ENCODE measurements at regions not wholly inside any gene's neighbourhood (a gene's known extent, or its start where the extent isn't known, plus 50 kb on each side); places are given as distances from the start of the nearest gene placed in this dataset.

GRCh38 chr1:98081944-98082343 is 161.1 kb upstream of the DPYD start:
- POLR2A ChIA-PET: no interaction called here
- no peak for DNase-seq (ENCODE audit: extremely low spot score)
- CTCF ChIA-PET: no interaction called here
- TF ChIP-seq CTBP1 (IDR thresholded peaks at IDR 0.05; ENCODE audit: borderline replicate concordance) (no peak), SUZ12 (IDR thresholded peaks at IDR 0.05) (no peak), SP1 (IDR thresholded peaks at IDR 0.05) (no peak), ARNT (IDR thresholded peaks at IDR 0.05) (no peak), L3MBTL2 (conservative IDR thresholded peaks at IDR 0.05) (no peak), LEF1 (IDR thresholded peaks at IDR 0.05; ENCODE audit: borderline replicate concordance) (no peak), HDGF (IDR thresholded peaks at IDR 0.05; ENCODE audit: borderline replicate concordance) (no peak), FOXK2 (IDR thresholded peaks at IDR 0.05) (no peak), ELF4 (IDR thresholded peaks at IDR 0.05) (no peak), NFRKB (IDR thresholded peaks at IDR 0.05) (no peak)
- TF ChIP-seq, protein P1, sequence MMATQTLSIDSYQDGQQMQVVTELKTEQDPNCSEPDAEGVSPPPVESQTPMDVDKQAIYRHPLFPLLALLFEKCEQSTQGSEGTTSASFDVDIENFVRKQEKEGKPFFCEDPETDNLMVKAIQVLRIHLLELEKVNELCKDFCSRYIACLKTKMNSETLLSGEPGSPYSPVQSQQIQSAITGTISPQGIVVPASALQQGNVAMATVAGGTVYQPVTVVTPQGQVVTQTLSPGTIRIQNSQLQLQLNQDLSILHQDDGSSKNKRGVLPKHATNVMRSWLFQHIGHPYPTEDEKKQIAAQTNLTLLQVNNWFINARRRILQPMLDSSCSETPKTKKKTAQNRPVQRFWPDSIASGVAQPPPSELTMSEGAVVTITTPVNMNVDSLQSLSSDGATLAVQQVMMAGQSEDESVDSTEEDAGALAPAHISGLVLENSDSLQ (IDR thresholded peaks at IDR 0.05): no peak

GRCh38 chr1:98078596-98078995 is 157.8 kb upstream of the DPYD start:
- ChIA-PET POLR2A (no interaction called here), CTCF (no interaction called here)
- TF ChIP-seq ZNF384 (IDR thresholded peaks at IDR 0.05) (no peak), ELF4 (IDR thresholded peaks at IDR 0.05) (no peak), LEF1 (IDR thresholded peaks at IDR 0.05; ENCODE audit: borderline replicate concordance) (no peak), FOXA1 (IDR thresholded peaks at IDR 0.05) (no peak), CTBP1 (IDR thresholded peaks at IDR 0.05; ENCODE audit: borderline replicate concordance) (no peak), L3MBTL2 (conservative IDR thresholded peaks at IDR 0.05) (no peak), FOXK2 (IDR thresholded peaks at IDR 0.05) (no peak), SP1 (IDR thresholded peaks at IDR 0.05) (no peak), NFRKB (IDR thresholded peaks at IDR 0.05) (no peak), ARNT (IDR thresholded peaks at IDR 0.05) (no peak), FOXM1 (IDR thresholded peaks at IDR 0.05; ENCODE audit: borderline replicate concordance) (no peak), HDGF (IDR thresholded peaks at IDR 0.05; ENCODE audit: borderline replicate concordance) (no peak), TARDBP (IDR thresholded peaks at IDR 0.05) (no peak), BHLHE40 (IDR thresholded peaks at IDR 0.05; ENCODE audit: borderline replicate concordance) (no peak)
- DNase-seq (ENCODE audit: extremely low spot score): no peak

GRCh38 chr1:98077691-98078090 is 156.9 kb upstream of the DPYD start:
- no peak for DNase-seq (ENCODE audit: extremely low spot score)
- CTCF ChIA-PET: no interaction called here
- TF ChIP-seq FOXA1 (IDR thresholded peaks at IDR 0.05) (no peak), FOXK2 (IDR thresholded peaks at IDR 0.05) (no peak), HDGF (IDR thresholded peaks at IDR 0.05; ENCODE audit: borderline replicate concordance) (no peak), BHLHE40 (IDR thresholded peaks at IDR 0.05; ENCODE audit: borderline replicate concordance) (no peak), CTBP1 (IDR thresholded peaks at IDR 0.05; ENCODE audit: borderline replicate concordance) (no peak), ELF4 (IDR thresholded peaks at IDR 0.05) (no peak), NFRKB (IDR thresholded peaks at IDR 0.05) (no peak)
- TF ChIP-seq, protein P1 (IDR thresholded peaks at IDR 0.05): no peak
- POLR2A ChIA-PET: no interaction called here

DNA sequence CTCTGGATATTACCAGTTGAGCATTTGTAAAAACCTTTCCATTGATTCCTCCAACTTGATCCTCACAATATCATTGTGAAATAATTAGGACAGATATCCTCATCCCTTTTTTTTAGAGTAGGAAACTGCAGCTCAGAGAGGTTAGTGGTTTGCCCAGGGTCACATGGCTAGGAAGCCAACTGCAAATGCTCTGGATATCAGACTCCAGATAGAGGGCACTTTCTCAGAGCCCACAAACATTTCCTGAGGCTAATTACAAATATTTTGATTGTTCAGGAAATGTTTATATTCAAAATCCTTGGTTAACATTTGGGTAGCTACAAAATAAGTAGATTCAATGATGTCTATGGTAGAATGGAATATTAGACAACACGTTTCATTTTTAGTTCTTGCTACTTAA is 154.8 kb upstream of the DPYD start:
- no peak for TF ChIP-seq LEF1 (IDR thresholded peaks at IDR 0.05; ENCODE audit: borderline replicate concordance)
- no peak for TF ChIP-seq ELF4 (IDR thresholded peaks at IDR 0.05)
- TF ChIP-seq TARDBP (IDR thresholded peaks at IDR 0.05): no peak
- TF ChIP-seq FOXM1 (IDR thresholded peaks at IDR 0.05; ENCODE audit: borderline replicate concordance): no peak
- TF ChIP-seq HDGF (IDR thresholded peaks at IDR 0.05; ENCODE audit: borderline replicate concordance): no peak
- no peak for TF ChIP-seq CTBP1 (IDR thresholded peaks at IDR 0.05; ENCODE audit: borderline replicate concordance)
- no peak for TF ChIP-seq NFRKB (IDR thresholded peaks at IDR 0.05)
- TF ChIP-seq ZNF384 (IDR thresholded peaks at IDR 0.05): no peak
- no peak for TF ChIP-seq ARNT (IDR thresholded peaks at IDR 0.05)
- TF ChIP-seq L3MBTL2 (conservative IDR thresholded peaks at IDR 0.05): no peak
- TF ChIP-seq, protein P1 (IDR thresholded peaks at IDR 0.05): no peak
- TF ChIP-seq BHLHE40 (IDR thresholded peaks at IDR 0.05; ENCODE audit: borderline replicate concordance): no peak
- TF ChIP-seq SUZ12 (IDR thresholded peaks at IDR 0.05): no peak
- TF ChIP-seq FOXK2 (IDR thresholded peaks at IDR 0.05): no peak
- no peak for TF ChIP-seq FOXA1 (IDR thresholded peaks at IDR 0.05)
- TF ChIP-seq SP1 (IDR thresholded peaks at IDR 0.05): no peak
- DNase-seq (ENCODE audit: extremely low spot score): no peak
- ChIA-PET POLR2A (no interaction called here), CTCF (no interaction called here)

- DNase-seq (ENCODE audit: extremely low spot score): no peak
- POLR2A ChIA-PET: no interaction called here
- CTCF ChIA-PET: no interaction called here
- TF ChIP-seq SUZ12 (IDR thresholded peaks at IDR 0.05): no peak
- TF ChIP-seq, protein P1 (IDR thresholded peaks at IDR 0.05): no peak
- no peak for TF ChIP-seq NFRKB (IDR thresholded peaks at IDR 0.05)
- no peak for TF ChIP-seq ZNF384 (IDR thresholded peaks at IDR 0.05)
- TF ChIP-seq HDGF (IDR thresholded peaks at IDR 0.05; ENCODE audit: borderline replicate concordance): no peak
- no peak for TF ChIP-seq L3MBTL2 (conservative IDR thresholded peaks at IDR 0.05)
- no peak for TF ChIP-seq LEF1 (IDR thresholded peaks at IDR 0.05; ENCODE audit: borderline replicate concordance)
- TF ChIP-seq SP1 (IDR thresholded peaks at IDR 0.05): no peak
- TF ChIP-seq ARNT (IDR thresholded peaks at IDR 0.05): no peak
- TF ChIP-seq FOXK2 (IDR thresholded peaks at IDR 0.05): no peak
- TF ChIP-seq CTBP1 (IDR thresholded peaks at IDR 0.05; ENCODE audit: borderline replicate concordance): no peak
- TF ChIP-seq FOXA1 (IDR thresholded peaks at IDR 0.05): no peak
- TF ChIP-seq FOXM1 (IDR thresholded peaks at IDR 0.05; ENCODE audit: borderline replicate concordance): no peak
- TF ChIP-seq ELF4 (IDR thresholded peaks at IDR 0.05): no peak
Observed at GRCh38 chr1:98073823-98074222, 153.0 kb upstream of the DPYD start.

DNA sequence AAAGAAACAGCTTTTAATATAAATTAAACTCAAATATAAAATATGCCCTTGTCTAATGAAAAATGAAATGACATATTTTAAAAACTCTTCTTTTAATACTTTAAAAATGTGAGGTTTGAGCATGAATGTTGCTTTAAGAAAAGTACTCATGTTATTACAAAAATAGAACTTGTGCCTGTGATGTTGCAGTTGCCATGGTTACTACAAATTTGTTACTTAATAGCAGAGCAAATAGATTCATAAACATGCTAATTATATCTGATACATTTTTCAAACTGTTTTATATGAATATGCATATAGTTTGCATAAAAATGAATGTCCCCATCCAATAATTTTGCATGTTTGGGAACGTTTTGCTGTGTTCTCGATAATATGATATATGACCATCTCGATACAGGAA is 152.3 kb upstream of the DPYD start:
- no peak for DNase-seq (ENCODE audit: extremely low spot score)
- CTCF ChIA-PET: no interaction called here
- TF ChIP-seq FOXK2 (IDR thresholded peaks at IDR 0.05): no peak
- TF ChIP-seq SUZ12 (IDR thresholded peaks at IDR 0.05): no peak
- no peak for TF ChIP-seq FOXA1 (IDR thresholded peaks at IDR 0.05)
- TF ChIP-seq, protein P1 (IDR thresholded peaks at IDR 0.05): no peak
- TF ChIP-seq LEF1 (IDR thresholded peaks at IDR 0.05; ENCODE audit: borderline replicate concordance): no peak
- TF ChIP-seq ARNT (IDR thresholded peaks at IDR 0.05): no peak
- TF ChIP-seq ELF4 (IDR thresholded peaks at IDR 0.05): no peak
- TF ChIP-seq NFRKB (IDR thresholded peaks at IDR 0.05): no peak
- no peak for TF ChIP-seq BHLHE40 (IDR thresholded peaks at IDR 0.05; ENCODE audit: borderline replicate concordance)
- POLR2A ChIA-PET: no interaction called here
